Stimulated activated naive B cell treated with anti-CD40 and anti-IgM and Interleukin-4, amounts not matched to agents 10 μg/mL and 1 μg/mL and 100 μg/mL, for 72 hours (primary cell): ENCODE measurements at regions not wholly inside any gene's neighbourhood (a gene's known extent, or its start where the extent isn't known, plus 50 kb on each side); places are given as distances from the start of the nearest gene placed in this dataset.
"Not testable (repeated sequence)": the region's sequence is repeated elsewhere in the genome, so short reads cannot be mapped to it uniquely, and the experiment has no call there.

Source experiments
- ATAC-seq, 2 donors: fragments of 150-1000 bp; cut with Tn5 transposase; replicated peaks; 2 replicates each; pipeline ENCODE4 v1.10.0; 2021; ENCODE audit warnings: moderate library complexity in 1 of 2
- DNase-seq: peaks from one replicate; pipeline ENCODE4 v3.0.0; 2021
- H3K27ac Mint-ChIP-seq: one replicate; pipeline ENCODE4 v1.8.0; 2022; ENCODE audit warnings: mild to moderate bottlenecking, mixed read lengths
- H3K27me3 Mint-ChIP-seq, 2 donors: one replicate each; pipeline ENCODE4 v1.8.0; 2022; ENCODE audit warnings: mixed read lengths in 2 of 2
- H3K36me3 Mint-ChIP-seq, 2 donors: one replicate each; pipeline ENCODE4 v1.8.0; 2022; ENCODE audit warnings: mixed read lengths in 2 of 2, mild to moderate bottlenecking in 1 of 2
- H3K4me1 Mint-ChIP-seq, 2 donors: one replicate each; pipeline ENCODE4 v1.8.0; 2022; ENCODE audit warnings: mixed read lengths in 2 of 2, mild to moderate bottlenecking in 1 of 2
- H3K4me3 Mint-ChIP-seq, 2 donors: one replicate each; pipeline ENCODE4 v1.8.0; 2022; ENCODE audit warnings: mild to moderate bottlenecking in 2 of 2, mixed read lengths in 2 of 2, moderate library complexity in 1 of 2
- H3K9me3 Mint-ChIP-seq, 2 donors: one replicate each; pipeline ENCODE4 v1.8.0; 2022; ENCODE audit warnings: mixed read lengths in 2 of 2, mild to moderate bottlenecking in 1 of 2

- ATAC-seq = no peak
- DNase-seq = no peak
- Mint-ChIP-seq H3K4me1 (peaks cover 3 to 6% of the 10 kb centered on the region in 2 donors), H3K27ac (no peak overlapping the region), H3K4me3 (no peak overlapping the region), H3K9me3 (no peaks in the 10 kb centered on the region), H3K36me3 (no peaks in the 10 kb centered on the region), H3K27me3 (peaks cover 32 to 63% of the 10 kb centered on the region in 2 donors)
Observed at GRCh38 chr14:22262881-22263280, 326.1 kb downstream of the DAD1 start.

DNA sequence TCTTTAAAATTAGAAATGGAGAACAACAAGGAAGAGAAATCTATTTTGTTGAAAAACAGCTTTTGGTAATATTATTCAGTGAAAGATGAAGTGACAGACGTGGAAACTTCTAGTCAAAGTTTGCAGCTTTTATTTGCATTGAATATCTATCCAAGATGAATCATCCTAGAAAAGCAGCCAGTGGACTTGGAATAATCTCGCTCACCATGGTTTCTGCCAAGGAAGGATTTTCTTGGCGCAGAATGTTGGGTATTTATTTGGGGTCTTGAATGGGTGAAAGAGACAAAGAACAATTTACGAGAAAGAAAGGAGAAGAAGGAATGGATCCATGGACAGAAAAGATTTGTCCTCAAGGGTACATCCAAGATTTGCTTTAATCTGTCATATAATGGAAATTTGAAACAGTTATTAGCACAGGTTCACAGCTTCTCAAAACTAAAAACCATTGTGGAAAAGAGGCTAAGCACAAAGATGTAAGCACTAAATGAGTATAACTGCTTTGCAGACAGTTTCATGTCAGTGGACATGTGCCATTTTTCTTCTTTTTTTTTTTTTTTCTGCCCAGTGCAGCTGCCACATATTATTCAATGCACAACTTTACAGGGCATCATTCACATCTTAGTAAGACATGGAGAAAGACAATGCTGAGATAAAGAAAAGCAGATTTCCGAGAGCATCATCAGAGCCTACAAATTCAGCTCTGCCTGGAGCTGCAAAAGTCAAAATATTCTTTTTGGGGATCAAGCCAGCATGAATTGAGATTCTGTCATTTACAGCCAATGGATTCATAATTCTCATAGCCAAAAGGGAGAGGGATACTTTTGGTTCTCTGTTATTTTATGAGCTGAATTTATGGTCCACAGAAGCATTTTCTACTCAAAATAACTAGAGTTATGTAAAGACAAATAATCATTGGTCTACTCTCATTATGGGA, 333.7 kb downstream of the DAD1 start:
- Mint-ChIP-seq H3K36me3 (no peaks in the 10 kb centered on the region), H3K27me3 (peaks cover 24 to 40% of the 10 kb centered on the region in 2 donors), H3K4me1 (no peaks in the 10 kb centered on the region), H3K27ac (no peak overlapping the region), H3K9me3 (peaks cover 0 to 2% of the 10 kb centered on the region in 2 donors), H3K4me3 (no peak overlapping the region)
- no peak for DNase-seq
- ATAC-seq = no peak

GRCh38 chr14:22252686-22253085, 336.3 kb downstream of the DAD1 start:
- no peak for DNase-seq
- Mint-ChIP-seq H3K27me3 (peaks cover 15 to 23% of the 10 kb centered on the region in 2 donors), H3K9me3 (peaks cover 0 to under 1% of the 10 kb centered on the region in 2 donors), H3K4me1 (no peaks in the 10 kb centered on the region), H3K27ac (no peak overlapping the region), H3K4me3 (no peak overlapping the region), H3K36me3 (no peaks in the 10 kb centered on the region)
- ATAC-seq = no peak

DNA sequence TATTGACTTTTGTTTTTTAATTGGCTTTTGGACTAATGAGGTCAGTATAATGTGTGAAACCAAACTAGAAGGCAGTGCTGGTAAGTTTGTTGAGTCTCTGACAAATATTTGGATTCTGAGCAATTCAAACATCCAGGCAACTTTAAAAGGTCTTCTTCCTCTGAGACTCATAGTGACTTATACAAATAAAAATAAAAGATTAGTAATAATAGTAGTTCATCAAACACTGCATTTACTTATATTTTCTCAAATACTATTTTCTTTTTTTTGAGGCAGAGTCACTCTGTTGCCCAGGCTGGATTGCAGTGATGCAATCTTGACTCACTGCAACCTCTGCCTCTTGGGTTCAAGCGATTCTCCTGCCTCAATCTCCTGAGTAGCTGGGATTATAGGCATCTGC, 337.9 kb downstream of the DAD1 start:
- H3K4me3 Mint-ChIP-seq = no peak overlapping the region
- no peaks in the 10 kb centered on the region for H3K9me3 Mint-ChIP-seq
- H3K36me3 Mint-ChIP-seq = no peaks in the 10 kb centered on the region
- peaks cover 21 to 31% of the 10 kb centered on the region in 2 donors for H3K27me3 Mint-ChIP-seq
- no peak for DNase-seq
- ATAC-seq = no peak
- no peak overlapping the region for H3K27ac Mint-ChIP-seq
- H3K4me1 Mint-ChIP-seq = peaks cover 0 to 2% of the 10 kb centered on the region in 2 donors

DNA sequence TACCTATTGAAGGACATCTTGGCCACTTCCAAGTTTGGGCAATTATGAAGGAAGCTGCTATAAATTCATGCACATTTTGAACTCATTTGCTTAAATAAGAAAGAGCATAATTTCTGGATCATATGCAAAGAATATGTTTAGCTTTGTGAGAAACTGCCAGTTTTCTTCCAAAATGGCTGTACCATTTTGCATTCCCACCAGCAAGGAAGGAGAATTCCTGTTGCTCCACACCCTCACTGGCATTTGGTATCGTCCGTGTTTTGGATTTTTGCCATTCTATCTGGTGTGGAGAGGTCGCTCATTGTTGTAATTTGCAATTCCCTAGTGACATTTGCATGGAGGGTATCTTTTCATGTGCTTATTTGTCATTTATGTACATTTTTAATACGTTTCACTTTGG, 339.3 kb downstream of the DAD1 start:
- Mint-ChIP-seq H3K36me3 (no peaks in the 10 kb centered on the region), H3K4me1 (peaks cover 0 to 2% of the 10 kb centered on the region in 2 donors), H3K9me3 (no peaks in the 10 kb centered on the region), H3K27me3 (peaks cover 21 to 31% of the 10 kb centered on the region in 2 donors), H3K27ac (no peak overlapping the region), H3K4me3 (no peak overlapping the region)
- ATAC-seq (no peak), DNase-seq (no peak)

DNA sequence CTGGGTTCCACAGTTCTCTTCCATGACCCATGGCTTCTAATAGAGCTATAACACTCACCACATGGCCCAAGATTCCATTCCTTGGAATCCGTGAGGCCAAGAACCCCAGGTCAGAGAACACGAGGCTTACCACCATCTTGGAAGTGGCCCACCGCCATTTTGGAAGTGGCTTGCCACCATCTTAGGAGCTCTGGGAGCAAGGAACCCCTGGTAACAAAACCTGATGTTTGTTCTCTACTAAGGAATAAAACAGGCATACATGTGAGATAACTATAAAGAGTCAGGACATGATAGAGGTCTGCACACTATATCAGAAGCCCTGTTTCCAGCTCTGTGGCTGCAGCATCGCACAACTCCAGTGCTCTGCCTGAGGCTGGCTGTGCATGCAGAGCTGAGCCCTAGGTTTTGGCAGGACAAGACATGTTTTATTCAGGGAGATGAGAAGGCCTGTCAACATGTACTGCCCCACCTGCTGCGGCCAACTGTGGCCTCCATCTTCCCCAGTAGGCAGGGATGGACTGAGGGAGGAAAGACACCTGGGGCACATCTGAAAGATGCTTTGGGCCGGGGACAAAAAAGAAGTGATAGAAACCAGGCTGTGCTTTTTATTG, 344.9 kb downstream of the DAD1 start:
- H3K27me3 Mint-ChIP-seq = peaks cover 8 to 10% of the 10 kb centered on the region in 2 donors
- DNase-seq (no peak), ATAC-seq (no peak)
- H3K9me3 Mint-ChIP-seq = no peaks in the 10 kb centered on the region
- H3K36me3 Mint-ChIP-seq = no peaks in the 10 kb centered on the region
- no peak overlapping the region for H3K4me3 Mint-ChIP-seq
- peaks cover 0 to 2% of the 10 kb centered on the region in 2 donors for H3K4me1 Mint-ChIP-seq
- no peak overlapping the region for H3K27ac Mint-ChIP-seq

DNA sequence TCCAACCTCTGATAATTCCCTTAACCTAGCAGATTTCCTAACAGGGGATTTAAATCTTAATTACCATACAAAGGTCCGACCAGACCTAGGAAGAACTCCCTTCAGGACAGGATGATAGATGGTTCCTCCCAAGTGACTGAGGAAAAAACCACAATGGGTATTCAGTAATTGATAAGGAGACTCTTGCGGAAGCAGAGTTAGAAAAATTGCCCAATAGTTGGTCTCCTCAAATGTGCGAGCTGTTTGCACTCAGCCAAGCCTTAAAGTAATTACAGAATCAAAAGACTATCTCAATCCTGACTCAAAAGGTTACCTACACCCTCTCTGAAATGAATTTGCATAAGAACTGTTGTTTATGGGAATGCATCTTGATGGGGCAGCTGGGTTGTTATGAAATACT, 350.7 kb downstream of the DAD1 start:
- ATAC-seq, H3K4me1 Mint-ChIP-seq, H3K36me3 Mint-ChIP-seq, H3K27ac Mint-ChIP-seq, H3K4me3 Mint-ChIP-seq, DNase-seq, H3K9me3 Mint-ChIP-seq: not testable (repeated sequence)
- peaks cover 6 to 14% of the 10 kb centered on the region in 2 donors for H3K27me3 Mint-ChIP-seq

- Mint-ChIP-seq H3K27ac (no peak overlapping the region), H3K36me3 (peaks cover 0 to 3% of the 10 kb centered on the region in 2 donors), H3K4me3 (no peak overlapping the region), H3K4me1 (peaks cover 27 to 37% of the 10 kb centered on the region in 2 donors), H3K9me3 (peaks cover 0 to 2% of the 10 kb centered on the region in 2 donors), H3K27me3 (peaks cover 6 to 13% of the 10 kb centered on the region in 2 donors)
- no peak for DNase-seq
- no peak for ATAC-seq
Observed at GRCh38 chr14:22233377-22233776, 355.6 kb downstream of the DAD1 start.

- ATAC-seq (no peak), DNase-seq (no peak)
- Mint-ChIP-seq H3K27me3 (peaks cover 6 to 10% of the 10 kb centered on the region in 2 donors), H3K4me1 (peaks cover 27 to 37% of the 10 kb centered on the region in 2 donors), H3K9me3 (peaks cover 0 to 2% of the 10 kb centered on the region in 2 donors), H3K27ac (no peak overlapping the region), H3K36me3 (peaks cover 0 to 3% of the 10 kb centered on the region in 2 donors), H3K4me3 (no peak overlapping the region)
Observed at GRCh38 chr14:22232933-22233332, 356.1 kb downstream of the DAD1 start.

GRCh38 chr14:22232486-22232885, 356.5 kb downstream of the DAD1 start:
- peaks cover 27 to 37% of the 10 kb centered on the region in 2 donors for H3K4me1 Mint-ChIP-seq
- peaks cover 0 to 2% of the 10 kb centered on the region in 2 donors for H3K9me3 Mint-ChIP-seq
- H3K36me3 Mint-ChIP-seq = peaks cover 0 to 3% of the 10 kb centered on the region in 2 donors
- H3K27me3 Mint-ChIP-seq = peaks cover 6 to 7% of the 10 kb centered on the region in 2 donors
- DNase-seq (no peak), ATAC-seq (no peak)
- H3K27ac Mint-ChIP-seq = no peak overlapping the region
- H3K4me3 Mint-ChIP-seq = no peak overlapping the region

DNA sequence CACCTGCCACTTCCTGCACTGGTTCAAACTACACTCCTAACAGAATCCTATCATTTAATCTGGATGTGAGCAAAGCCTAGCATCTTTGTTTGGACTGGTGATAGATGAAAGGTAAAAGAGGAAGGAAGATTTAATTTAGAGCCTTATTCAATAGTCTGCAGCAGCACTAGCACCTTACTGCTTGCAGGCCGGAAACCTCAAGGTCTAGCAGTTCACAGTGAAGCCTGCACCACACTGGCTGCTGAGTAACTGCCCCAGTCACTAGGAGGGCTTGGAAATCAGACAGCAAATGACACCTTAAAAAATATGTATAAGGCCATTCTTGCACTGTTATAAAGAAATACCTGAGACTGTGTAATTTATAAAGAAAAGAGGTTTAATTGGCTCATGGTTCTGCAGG, 358.0 kb downstream of the DAD1 start:
- DNase-seq = peak; percentile 6
- no peak overlapping the region for H3K27ac Mint-ChIP-seq
- H3K27me3 Mint-ChIP-seq = no peaks in the 10 kb centered on the region
- H3K9me3 Mint-ChIP-seq = peaks cover 0 to 2% of the 10 kb centered on the region in 2 donors
- H3K4me3 Mint-ChIP-seq = no peak overlapping the region
- H3K36me3 Mint-ChIP-seq = peaks cover 0 to 3% of the 10 kb centered on the region in 2 donors
- peaks cover 31 to 48% of the 10 kb centered on the region in 2 donors for H3K4me1 Mint-ChIP-seq
- peak; percentile 87 for ATAC-seq

DNA sequence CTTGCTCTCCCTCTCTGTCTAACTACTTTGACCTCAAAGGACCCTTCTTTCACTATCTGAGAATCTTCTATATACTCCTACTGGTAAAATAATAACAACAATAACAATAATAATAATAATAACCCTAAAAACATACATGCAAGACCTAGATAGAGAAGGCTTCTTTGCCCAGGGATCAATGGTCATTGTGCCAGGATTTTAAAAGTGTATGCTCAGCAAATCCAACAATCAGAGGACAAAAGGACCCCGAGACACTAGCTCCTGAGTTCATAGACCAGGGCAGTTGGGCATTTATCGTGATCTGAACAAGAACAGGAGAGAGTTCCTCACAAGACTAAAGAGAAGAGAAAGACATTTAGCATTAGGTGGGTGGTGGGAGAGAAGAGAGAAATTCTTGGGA, 358.5 kb downstream of the DAD1 start:
- no peak for ATAC-seq
- H3K4me3 Mint-ChIP-seq = no peak overlapping the region
- H3K27ac Mint-ChIP-seq = no peak overlapping the region
- H3K36me3 Mint-ChIP-seq = peaks cover 0 to 3% of the 10 kb centered on the region in 2 donors
- no peaks in the 10 kb centered on the region for H3K27me3 Mint-ChIP-seq
- H3K4me1 Mint-ChIP-seq = peaks cover 31 to 49% of the 10 kb centered on the region in 2 donors
- no peak for DNase-seq
- H3K9me3 Mint-ChIP-seq = peaks cover 0 to 2% of the 10 kb centered on the region in 2 donors

DNA sequence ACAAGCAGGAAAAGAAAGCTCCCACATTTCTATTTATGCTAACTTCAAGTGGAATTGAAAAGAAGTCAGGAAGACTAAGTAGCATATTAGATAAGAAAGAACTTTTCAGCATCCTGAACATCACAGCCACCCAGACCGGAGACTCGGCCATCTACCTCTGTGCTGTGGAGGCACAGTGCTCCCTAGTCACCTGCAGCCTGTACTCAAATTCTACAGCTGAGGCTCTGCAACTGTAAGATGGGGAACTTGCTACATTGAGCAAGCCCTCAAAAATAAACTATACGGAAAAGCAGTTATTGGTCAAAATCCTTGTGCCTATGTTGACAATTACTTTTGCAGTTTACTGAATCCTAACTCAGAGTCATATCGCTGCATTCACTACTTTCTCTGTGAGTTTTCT, 361.9 kb downstream of the DAD1 start:
- Mint-ChIP-seq H3K9me3 (peaks cover 0 to 2% of the 10 kb centered on the region in 2 donors), H3K4me1 (peaks cover 31 to 48% of the 10 kb centered on the region in 2 donors), H3K27ac (no peak overlapping the region), H3K36me3 (no peaks in the 10 kb centered on the region), H3K4me3 (no peak overlapping the region), H3K27me3 (no peaks in the 10 kb centered on the region)
- DNase-seq = no peak
- ATAC-seq = no peak

DNA sequence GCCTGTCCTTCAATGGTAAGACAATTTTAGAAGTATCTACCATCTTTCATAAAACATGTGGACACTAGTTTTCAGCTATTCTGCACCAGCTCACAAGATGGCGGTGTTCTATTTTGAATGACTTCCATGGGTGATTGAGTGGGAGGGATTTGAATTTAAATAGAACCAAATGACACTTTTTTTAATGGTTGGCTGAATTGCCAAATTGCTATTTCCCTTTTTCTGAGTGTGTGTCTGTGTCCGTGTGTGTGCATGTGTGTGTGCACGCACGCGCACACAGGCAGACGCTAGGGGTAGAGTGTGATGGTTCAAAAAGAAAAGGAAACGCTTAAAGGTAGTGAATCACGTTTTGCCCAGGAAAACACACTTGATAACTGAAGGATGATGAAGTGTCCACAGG, 362.6 kb downstream of the DAD1 start:
- Mint-ChIP-seq H3K4me3 (peak overlapping the region; percentile 3 to 43), H3K9me3 (no peaks in the 10 kb centered on the region), H3K27ac (peak overlapping the region; percentile 63), H3K36me3 (no peaks in the 10 kb centered on the region), H3K27me3 (peaks cover 6 to 7% of the 10 kb centered on the region in 2 donors), H3K4me1 (peaks cover 31 to 48% of the 10 kb centered on the region in 2 donors)
- peak; percentile 76 to 80 for ATAC-seq
- DNase-seq = peak; percentile 62
